D721Med (cell line): ENCODE measurements at regions not wholly inside any gene's neighbourhood (a gene's known extent, or its start where the extent isn't known, plus 50 kb on each side); places are given as distances from the start of the nearest gene placed in this dataset.

Experiments
- DNase-seq: peaks from one replicate; pipeline ENCODE4 v3.0.0; 2011; ENCODE audit warnings: low spot score; ENCODE audit not compliant: insufficient read length
- FAIRE-seq: peaks from 2 replicates; lab custom pipeline; 2011; peaks lifted over from hg19 to GRCh38; lab: Jason Lieb, UNC
- CTCF ChIP-seq: IDR thresholded peaks from 2 replicates; pipeline ENCODE4 v1.5.1; 2012; ENCODE audit warnings: mild to moderate bottlenecking, control low read depth; ENCODE audit not compliant: insufficient read depth; ENCODE audit errors: missing control alignments

DNA sequence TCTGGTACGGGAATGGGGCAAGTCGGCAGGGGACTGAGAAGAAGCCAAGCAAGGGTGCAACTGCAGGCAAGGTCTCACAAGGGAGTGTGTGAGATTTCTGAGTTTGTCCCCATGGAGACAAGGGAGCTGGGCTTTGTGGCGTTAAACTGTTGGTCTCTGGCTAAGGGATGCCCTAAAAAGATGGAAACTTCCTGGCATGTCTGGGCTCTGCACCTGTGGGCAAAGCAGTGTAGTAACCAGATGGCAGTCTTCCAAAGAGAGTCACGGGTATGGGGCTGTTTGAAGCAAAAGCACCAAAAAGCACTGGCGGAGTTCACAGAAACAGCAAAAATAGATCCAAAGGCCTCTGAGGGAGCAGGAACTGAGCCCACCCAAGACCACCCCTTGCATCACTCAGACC lies 104.8 kb upstream of the SLC44A3 start:
- TF ChIP-seq CTCF: no peak
- FAIRE-seq (no peak), DNase-seq (no peak)

DNA sequence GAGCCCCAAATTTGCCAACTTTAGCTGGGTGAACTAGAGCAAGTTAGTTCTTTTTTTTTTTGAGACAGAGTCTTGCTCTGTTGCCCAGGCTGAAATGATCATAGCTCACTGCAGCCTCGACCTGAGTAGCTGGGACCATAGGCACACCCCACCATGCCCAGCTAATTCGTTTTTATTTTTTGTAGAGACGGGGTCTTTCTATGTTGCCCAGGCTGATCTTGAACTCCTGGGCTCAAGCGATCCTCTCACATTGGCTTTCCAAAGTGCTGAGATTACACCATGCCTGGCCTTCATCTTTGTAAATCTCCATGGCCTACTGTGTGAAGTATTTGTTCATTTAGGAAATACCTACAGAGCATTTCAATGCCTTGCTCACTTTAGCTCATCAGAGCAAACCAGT lies 105.6 kb upstream of the SLC44A3 start:
- no peak for FAIRE-seq
- no peak for TF ChIP-seq CTCF
- DNase-seq: no peak

DNA sequence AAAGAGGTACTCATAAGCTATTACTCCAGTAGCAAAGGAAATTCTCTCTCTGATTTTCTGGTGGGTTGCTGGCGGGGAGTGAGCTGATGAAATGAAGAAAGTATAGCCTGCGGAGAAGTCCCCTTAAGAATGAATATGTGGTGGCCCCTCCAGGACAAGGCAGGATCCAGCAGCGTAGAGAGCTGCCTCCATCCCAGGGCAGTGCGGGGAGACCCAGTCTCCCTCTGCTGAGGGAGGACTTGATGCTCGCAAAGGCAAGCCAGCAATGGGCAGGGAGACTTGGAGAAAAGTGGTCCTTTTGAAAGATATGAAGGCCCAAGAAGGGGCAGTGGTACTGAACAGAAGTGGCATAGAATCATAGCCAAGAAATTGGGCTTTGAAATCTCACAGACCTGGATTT lies 106.0 kb upstream of the SLC44A3 start:
- DNase-seq (no peak), FAIRE-seq (no peak)
- TF ChIP-seq CTCF: no peak

DNA sequence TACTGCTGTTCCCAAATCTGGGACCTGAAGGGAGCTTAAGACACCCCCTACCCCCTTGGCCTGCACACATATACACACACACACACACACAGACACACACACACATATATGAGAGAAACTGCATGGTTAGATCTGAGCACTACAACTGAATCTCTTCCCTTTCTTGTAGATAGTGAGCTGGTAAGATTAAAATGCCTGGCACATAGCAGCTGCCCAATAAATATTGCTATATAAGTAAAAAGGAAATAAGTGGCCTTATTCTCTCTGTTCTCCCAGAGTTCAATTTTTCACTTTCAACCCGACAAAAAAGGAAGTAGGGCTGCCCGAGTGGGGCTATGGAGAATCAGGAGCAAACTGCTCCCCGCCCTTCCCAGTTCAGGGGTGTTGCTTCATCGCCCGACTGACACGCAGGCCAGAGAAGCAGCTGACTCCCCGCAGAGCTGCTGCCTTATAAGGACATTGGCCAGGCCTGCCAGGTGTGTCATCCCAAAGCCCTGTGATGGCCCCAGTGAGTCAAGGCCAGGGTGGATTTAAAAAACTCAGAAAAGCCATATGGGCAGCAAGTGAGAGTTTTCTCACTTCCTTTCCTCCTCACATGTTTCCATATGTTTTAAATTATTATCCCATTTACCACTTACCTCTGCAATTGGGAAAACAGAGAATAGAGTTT lies 106.5 kb upstream of the SLC44A3 start:
- DNase-seq (no peak), FAIRE-seq (no peak)
- TF ChIP-seq CTCF: no peak

DNA sequence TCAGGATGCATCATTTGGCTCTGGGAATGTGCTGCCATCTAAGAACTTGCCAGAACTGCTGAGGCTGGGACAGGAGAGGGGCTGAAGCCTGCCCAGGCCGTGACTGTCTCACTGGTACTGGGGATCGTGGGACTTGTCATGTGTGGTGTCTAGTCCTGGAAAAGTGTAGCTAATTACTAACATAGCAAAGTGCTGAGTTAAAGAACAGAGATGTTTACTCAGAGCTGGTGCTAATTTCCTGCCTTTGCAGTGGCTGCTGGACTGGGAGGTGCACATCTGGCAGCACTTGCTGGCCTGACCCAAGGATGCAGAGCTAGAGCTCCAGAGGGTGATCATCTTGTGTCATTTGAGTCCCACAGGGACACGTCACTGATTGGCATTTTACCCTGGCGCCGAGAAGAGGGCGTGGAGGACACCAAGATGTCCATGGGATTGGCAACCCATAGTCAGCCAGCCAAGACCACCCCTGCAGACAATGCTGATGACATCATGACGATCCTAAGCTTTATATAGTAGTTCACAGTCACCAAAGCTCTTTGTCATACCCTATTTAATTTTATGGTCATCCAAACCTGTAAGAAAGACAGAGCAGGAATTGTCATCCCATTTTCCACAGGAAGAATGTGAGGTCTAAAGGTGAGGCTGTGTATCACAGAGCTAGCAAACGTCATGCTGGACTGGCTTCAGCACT lies 110.1 kb upstream of the SLC44A3 start:
- FAIRE-seq: no peak
- DNase-seq: no peak
- no peak for TF ChIP-seq CTCF

DNA sequence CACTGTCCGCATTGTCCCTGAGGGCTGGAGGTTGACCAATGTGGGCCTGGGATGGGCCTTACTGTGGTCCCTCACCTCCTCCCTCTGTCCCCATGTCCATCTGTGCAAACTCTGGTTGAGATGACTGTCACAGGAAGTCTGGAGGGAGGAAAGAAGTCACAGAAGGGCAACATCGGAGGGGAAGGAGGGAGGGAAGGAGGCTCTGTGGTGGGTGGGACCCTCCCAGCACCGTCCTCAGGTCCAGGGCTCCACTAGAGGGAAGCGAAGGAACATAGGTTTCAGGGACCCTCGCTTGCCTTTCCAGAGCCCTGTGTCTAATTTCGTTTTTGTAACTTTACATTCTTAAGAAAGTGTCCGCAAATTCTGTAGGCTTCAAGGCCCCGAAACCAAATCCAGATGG lies 111.3 kb upstream of the SLC44A3 start:
- FAIRE-seq (no peak), DNase-seq (no peak)
- no peak for TF ChIP-seq CTCF

DNA sequence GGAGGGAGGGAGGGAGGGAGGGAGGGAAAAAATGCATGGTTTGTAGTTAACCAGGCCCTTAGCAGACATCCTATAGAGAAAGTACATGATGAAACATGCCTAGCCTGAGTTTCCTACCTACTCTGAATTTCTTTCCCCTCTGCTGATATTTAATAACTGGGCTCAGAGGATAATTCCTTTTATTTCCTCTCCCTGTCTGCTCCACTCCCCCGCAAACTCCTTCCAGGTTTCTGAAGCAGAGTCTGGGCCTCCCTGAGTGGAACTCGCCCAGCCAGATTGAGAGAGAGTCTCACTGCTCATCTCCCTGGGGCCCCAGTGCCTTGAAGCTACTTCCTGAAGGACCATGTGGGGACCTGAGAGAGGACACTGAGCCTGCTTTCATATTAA lies 111.9 kb upstream of the SLC44A3 start:
- TF ChIP-seq CTCF: no peak
- FAIRE-seq (no peak), DNase-seq (no peak)
